GM18517 (cell line): ENCODE measurements at regions not wholly inside any gene's neighbourhood (a gene's known extent, or its start where the extent isn't known, plus 50 kb on each side); places are given as distances from the start of the nearest gene placed in this dataset.

Experiments
- ATAC-seq: cut with Tn5 transposase; IDR thresholded peaks from one replicate; pipeline ENCODE4 v1.9.1; 2021; ENCODE audit warnings: mild to moderate bottlenecking, moderate library complexity; ENCODE audit not compliant: unreplicated experiment

GRCh38 chr1:212525479-212526110 lies 83.0 kb upstream of the ATF3 start:
- no peak for ATAC-seq

DNA sequence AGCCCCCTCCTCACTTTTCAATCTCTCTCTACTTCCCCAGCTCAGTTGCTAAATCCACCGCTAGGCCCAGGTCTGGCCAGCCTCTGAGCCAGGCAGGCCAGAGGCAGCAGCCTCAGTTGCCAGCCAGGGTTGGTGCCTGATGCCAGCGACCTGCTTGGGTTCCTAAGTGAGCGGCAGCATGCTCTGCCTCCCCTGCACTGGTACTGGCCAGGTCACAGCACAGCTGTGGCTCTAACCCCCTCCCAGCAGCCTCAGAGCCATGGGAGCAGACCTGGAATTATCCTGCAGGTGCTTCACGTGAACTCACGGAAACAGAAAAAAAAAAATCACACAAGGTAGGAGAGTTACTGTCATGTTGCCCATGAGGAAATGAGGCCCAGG lies 82.5 kb upstream of the ATF3 start:
- ATAC-seq: no peak

GRCh38 chr1:212528501-212528900 lies 80.1 kb upstream of the ATF3 start:
- no peak for ATAC-seq

- ATAC-seq: no peak
These were observed 79.3 kb upstream of the ATF3 start for GRCh38 chr1:212529211-212529741.

- no peak for ATAC-seq
These were observed 77.3 kb upstream of the ATF3 start for GRCh38 chr1:212531267-212531666.

- ATAC-seq: no peak
These were observed 76.8 kb upstream of the ATF3 start for GRCh38 chr1:212531796-212532195.

DNA sequence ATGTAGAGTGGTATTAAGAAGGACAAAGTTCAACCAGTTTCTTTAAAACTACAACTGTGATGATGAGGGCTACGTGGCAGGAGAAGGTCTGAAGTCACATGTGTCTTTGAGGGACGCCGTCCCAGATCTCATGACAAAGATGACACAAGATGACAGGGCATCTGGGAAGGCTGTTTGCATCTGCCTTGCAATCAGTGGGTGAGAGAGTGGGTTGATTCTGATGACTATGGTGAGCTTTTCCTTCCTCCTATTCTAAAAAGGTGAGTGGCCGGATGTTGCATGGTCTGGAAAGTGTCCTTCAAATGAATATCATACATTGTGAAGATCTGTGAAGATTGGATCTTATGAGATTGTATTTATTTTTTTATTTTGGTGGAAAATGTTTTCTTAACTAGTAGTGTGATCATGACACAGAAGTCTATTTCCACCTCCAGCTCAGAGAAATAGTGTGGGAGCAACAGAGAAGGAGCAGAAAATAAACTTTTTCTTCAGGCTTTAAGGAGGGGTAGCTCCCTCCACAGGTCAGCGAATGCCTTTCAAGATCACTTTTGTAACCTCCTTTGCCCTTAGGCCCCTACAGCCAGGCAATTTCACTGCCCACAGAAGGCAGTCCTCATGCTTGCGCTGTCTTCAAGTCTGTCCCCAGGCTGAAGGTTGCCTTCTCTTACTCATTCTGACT lies 76.0 kb upstream of the ATF3 start:
- ATAC-seq: no peak

DNA sequence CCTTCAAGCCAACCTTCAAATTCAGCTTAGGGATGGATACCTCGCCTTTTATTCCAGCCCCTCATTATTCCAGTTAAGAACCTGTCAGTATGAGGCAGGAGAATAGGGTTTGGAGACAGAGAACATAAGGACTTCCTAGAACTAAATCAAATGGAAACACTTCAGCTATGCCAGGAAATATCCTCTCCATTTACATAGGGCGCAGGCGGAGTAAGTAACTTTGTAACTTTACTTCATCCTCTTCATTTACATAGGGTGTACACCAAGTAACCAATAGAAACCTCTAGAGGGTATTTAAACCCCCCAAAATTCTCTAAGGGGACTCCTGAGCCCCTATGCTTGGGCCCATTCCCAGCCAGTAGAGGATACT lies 75.4 kb upstream of the ATF3 start:
- no peak for ATAC-seq

DNA sequence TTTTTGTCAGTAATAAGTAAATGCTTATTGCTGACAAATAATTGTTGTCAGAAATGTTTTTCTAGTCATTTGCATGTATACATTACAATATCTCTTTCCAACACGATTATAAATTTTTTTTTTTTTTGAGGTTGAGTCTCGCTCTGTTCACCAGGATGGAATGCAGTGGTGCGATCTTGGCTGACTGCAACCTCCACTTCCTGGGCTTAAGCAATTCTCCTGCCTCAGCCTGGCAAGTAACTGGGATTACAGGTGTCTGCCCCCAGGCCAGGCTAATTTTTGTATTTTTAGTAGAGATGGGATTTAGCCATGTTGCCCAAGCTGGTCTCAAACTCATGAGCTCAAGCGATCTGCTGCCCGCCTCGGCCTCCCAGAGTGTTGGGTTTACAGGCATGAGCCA lies 72.0 kb upstream of the ATF3 start:
- ATAC-seq: no peak

DNA sequence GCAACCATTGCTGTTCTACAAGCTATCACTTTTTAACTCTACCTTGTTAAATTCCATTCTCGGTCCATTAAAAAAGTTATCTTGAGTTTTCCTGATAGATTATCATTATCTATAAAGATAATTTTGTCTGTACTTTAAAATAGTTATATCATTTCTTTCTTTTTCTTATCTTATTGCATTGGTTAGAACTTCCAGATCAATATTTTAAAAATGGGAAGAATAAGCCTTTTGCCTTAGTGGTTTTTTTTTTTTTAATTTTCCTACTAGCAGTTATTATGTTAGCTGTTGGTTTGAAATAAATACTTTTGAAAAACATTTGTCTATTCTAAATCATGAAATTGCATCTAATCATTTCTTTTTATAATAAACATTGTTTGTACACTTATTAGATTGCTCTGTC lies 71.0 kb upstream of the ATF3 start:
- ATAC-seq: no peak

DNA sequence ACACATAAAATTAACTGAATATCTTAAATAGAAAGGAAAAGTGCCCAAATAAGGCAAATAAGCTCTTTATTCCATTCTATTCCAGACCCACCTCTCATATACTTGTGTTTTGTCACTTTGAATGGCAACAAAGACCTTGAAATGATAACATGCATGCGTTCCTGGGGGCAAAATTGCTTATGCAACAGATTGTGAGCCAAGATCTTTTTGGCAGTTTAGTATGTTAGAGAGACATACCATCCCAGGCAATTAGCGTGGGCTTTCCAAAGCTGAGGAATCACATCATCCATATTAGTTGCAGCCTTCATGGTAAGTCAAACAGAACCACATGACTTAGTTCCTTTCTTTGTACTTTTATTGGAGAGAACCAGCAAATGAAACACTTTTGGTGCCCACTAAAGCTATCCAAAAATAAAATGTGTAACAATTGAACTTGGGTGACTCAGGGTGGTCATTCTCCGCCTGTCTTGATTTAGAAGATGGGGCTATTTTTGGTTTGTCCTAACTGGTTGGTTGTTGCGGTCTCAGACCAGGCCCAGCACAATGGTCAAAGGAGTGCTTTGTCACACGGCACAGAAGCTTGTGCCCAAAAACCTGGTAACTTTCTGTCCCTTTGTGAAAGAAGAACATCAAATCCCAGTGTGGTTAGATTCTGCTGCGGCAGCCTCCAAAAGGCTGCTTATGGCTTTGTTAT lies 68.7 kb upstream of the ATF3 start:
- ATAC-seq: no peak

DNA sequence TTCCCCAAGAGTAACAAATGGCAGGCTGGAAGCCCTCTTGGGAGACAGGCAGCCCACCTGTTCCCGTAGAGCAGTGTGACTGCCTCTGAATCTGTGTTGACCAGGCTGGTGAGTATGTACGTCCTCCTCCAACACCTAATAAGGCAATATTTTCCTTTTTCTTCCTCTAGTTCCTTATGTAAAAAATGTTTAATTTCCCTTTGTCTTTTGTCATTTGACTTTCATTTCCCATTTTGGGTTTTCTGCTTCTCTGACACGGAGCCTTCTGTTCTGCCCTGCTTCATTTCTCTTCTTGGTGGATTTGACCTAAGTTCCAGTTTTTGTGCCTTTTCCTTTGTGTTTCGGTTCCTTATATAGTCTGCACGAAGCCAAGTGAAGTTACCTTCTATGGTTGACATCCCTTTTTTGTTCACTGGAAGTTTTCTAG lies 65.8 kb upstream of the ATF3 start:
- ATAC-seq: no peak

DNA sequence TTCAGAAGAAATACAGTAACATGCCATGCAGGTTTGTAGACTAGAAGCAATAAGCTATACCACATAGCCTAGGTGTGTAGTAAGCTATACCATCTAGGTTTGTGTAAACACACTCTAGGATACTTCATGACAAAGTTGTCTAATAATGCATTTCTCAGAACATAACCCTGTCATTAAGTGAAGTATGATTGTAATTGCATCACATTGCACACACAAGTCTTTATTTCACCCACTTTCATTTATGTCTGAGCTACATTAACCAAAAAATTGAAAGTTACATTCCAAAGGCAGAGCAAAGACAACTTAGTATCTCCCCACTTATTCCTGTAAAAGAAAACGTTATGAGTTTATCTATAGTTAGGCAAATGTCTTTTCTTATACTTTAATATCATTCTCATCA lies 64.5 kb upstream of the ATF3 start:
- ATAC-seq: no peak

DNA sequence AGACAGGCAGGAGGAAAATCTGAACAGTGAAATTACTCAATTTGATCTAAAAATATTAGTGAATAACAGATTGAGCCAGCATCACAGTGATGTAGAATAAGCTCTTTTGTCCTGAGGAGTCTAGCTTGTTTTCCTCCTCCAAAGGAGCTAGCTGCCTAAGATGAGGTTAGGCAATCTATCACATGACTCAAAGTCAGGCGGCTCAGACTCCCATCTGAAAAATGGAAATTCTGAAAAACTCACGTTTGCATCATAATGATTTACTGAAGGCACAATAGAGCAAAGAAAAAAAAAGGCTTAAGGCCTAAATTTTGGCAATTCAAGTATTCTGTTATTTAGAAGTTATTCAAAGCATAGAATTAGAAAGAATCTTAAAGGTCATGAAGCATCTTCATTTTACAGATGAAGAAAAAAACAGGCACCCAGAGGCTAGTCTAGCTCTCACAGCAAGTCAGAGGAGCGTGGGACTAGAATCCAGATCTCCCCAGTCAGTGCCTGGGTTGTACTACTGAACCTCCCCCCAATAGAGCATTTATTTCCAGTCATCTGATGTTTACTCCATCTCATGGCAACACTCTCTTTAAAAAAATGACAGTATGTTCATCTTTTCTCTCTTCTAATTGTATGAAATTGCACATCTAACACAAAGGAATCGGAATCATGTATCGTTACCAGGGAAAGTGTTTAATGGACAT lies 62.5 kb upstream of the ATF3 start:
- ATAC-seq: no peak

DNA sequence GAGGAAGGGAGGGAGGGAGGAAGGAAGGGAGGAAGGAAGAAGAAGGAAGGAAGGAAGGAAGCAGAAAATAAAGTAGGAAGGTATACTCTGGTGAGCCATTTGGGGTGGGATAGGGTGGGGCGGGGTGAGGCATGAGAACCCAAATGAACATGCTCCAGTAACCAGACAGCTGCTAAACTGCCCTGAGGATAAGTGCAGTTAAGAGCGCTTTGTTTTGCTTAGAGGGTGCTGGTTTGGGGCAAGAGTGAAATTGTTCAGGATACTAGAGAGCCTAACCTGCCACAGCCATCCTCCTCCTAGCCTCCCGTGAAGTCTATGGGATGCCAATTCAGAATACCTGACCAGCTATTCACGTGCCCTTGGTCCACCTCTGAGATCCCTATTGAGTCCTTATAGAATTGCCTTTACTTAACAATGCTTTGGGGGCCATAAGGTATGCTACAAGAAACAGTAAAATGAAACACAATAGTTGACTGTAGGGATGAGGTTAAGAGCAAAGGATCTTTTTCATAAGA lies 59.0 kb upstream of the ATF3 start:
- no peak for ATAC-seq

DNA sequence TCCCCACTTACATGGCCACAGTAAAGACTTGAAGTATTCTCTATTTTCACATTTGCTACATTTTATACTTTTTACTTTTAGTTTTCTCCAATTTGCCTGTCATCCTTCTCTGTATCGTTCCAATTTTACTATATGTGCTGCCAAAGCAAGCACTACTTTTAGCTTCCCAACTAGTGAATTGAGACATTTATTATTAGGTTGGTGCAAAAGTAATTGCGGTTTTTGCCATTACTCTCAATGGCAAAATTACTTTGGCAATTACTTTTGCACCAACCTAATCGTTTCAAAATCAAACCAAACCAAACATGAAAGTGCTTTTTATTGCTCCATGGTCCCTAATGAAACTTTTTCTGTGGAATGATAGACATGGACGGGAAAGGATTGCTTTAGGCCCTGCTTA lies 56.6 kb upstream of the ATF3 start:
- no peak for ATAC-seq

DNA sequence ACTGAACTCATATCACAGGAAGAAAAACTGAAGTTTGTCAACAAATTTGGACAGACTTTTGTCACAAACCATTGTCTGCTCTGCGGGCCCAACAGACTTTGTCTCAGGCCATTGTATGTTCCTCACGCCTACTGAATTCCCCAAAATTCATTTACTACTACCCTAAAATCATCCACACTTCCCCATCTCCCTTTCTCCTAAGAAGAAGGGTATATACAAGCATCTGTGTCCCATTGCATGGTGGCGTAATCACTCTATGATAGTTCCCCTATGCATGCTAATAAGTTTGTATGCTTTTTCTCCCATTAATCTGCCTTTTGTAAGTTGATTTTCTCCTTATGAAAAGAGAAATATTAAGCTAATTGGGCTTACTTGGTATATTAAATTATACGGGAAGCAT lies 54.9 kb upstream of the ATF3 start:
- ATAC-seq: no peak

DNA sequence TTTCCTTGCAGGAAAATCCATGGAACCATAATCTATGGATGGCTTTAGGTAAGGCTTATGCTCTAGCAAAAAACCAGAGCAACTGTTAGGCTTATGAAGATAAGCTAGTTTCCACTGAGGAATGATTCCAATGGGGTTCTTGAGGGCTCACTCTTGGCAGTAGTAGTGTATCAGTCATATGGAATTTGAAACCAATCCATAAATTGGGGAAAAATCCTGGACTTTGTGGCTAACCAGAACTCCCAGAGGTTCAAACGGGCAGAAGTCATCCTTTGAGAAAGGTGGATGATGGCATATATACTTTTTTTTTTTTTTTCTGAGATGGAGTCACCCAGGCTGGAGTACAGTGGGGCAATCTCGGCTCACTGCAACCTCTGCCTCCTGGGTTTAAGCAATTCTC lies 54.2 kb upstream of the ATF3 start:
- no peak for ATAC-seq

- no peak for ATAC-seq
These were observed 53.1 kb upstream of the ATF3 start for GRCh38 chr1:212555426-212555825.

- no peak for ATAC-seq
These were observed 51.6 kb upstream of the ATF3 start for GRCh38 chr1:212556822-212557549.
